ENCODE measurements at regions not wholly inside any gene's neighbourhood (a gene's known extent, or its start where the extent isn't known, plus 50 kb on each side); places are given as distances from the start of the nearest gene placed in this dataset.

DNA sequence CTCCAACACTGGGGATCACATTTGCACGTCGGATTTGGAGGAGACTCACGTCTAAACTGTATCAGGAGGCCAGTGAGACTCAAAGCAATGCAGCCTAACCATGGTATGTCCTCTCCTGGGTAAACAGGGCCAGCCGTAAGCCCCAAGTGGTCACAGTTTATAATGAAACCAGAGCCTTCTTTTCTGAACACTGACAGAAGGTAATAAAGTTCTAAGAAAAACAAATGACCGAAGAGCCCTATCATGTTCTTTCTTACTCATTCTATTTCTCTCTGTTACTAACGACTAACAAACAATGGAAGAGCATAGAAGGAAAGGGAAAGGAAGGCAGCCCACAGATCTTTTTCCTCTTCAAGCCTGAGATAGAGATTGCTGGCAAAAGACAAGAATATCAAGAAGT lies 796.8 kb upstream of the SOX11 start:
- no peak overlapping the region for H3K4me2 ChIP-seq (ENCODE audit: insufficient read depth, low read length, poor library complexity, severe bottlenecking)
- peaks cover 0 to 5% of the 10 kb centered on the region in 2 donors for H3K4me1 ChIP-seq (ENCODE audit: control insufficient read depth in 2 of 2, insufficient read depth in 1 of 2, low read depth in 1 of 2, low read length in 2 of 2)
- H2BK12ac ChIP-seq (ENCODE audit: low read length), result no peak overlapping the region
- no peak overlapping the region for H3K14ac ChIP-seq (ENCODE audit: low read length)
- no peak overlapping the region for H2AFZ ChIP-seq (ENCODE audit: low read length)
- H2BK120ac ChIP-seq (ENCODE audit: low read depth, low read length), result no peak overlapping the region
- H3K27me3 ChIP-seq (ENCODE audit: control insufficient read depth in 3 of 3, insufficient read depth in 3 of 3, low read depth in 1 of 3, low read length in 3 of 3), result no peaks in the 10 kb centered on the region
- no peak overlapping the region for H3K23ac ChIP-seq (ENCODE audit: low read depth, low read length, poor library complexity)
- H2BK15ac ChIP-seq (ENCODE audit: low read length), result no peak overlapping the region
- no peaks in the 10 kb centered on the region for H3K79me1 ChIP-seq (ENCODE audit: low read depth, low read length)
- H2AK5ac ChIP-seq (ENCODE audit: low read depth, low read length), result no peak overlapping the region
- no peak overlapping the region for H3K27ac ChIP-seq (replicated peaks; ENCODE audit: low read length)
- no peaks in the 10 kb centered on the region for H3K36me3 ChIP-seq (replicated peaks in 1 of 2; ENCODE audit: control insufficient read depth in 2 of 2, insufficient read depth in 2 of 2, low read length in 2 of 2)
- H3K4ac ChIP-seq (ENCODE audit: low read length), result no peak overlapping the region
- no peaks in the 10 kb centered on the region for H3K9me3 ChIP-seq (replicated peaks in 1 of 2; ENCODE audit: control insufficient read depth in 2 of 2, insufficient read depth in 1 of 2, low read depth in 1 of 2, low read length in 2 of 2)
- WGBS, 2 donors (ENCODE audit: extremely low coverage in 2 of 2, insufficient read length in 2 of 2, insufficient replicate concordance in 1 of 2), result no CpG with 5 or more reads among the region's 6 CpGs
- no peak overlapping the region for H3K4me3 ChIP-seq (ENCODE audit: low read length in 2 of 2)
- DNase-seq (ENCODE audit: low spot score), result no peak
- no peak overlapping the region for H2BK5ac ChIP-seq (ENCODE audit: low read length)
- H3K9ac ChIP-seq (ENCODE audit: low read depth, low read length, poor library complexity), result no peak overlapping the region
- H4K91ac ChIP-seq (ENCODE audit: low read depth, low read length, poor library complexity), result no peak overlapping the region
- H3K18ac ChIP-seq (ENCODE audit: low read length), result no peak overlapping the region
- no peak overlapping the region for H4K8ac ChIP-seq (ENCODE audit: low read depth, low read length)

DNA sequence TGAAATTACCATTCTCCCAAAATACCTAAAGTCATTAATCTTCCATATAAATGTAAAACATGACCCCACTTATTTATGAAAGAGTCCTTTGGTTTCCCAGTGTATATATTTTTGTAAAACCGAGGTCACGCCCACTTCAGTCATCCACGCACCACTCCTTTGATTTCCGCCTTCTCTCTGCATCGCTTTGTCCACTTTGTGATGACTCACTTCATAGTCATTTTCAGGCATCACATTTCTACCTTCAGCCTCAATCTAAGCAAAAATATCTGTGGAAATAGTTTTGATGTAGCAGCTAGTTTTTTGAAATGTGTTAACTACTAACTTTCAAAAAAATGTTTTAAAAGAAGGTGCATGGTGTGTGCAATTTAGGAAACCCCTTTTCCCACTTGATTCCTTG lies 793.5 kb upstream of the SOX11 start:
- no peak overlapping the region for H3K23ac ChIP-seq (ENCODE audit: low read depth, low read length, poor library complexity)
- no peak overlapping the region for H3K4me3 ChIP-seq (ENCODE audit: low read length in 2 of 2)
- H3K27me3 ChIP-seq (ENCODE audit: control insufficient read depth in 3 of 3, insufficient read depth in 3 of 3, low read depth in 1 of 3, low read length in 3 of 3), result no peaks in the 10 kb centered on the region
- no peak overlapping the region for H4K8ac ChIP-seq (ENCODE audit: low read depth, low read length)
- no peak overlapping the region for H3K18ac ChIP-seq (ENCODE audit: low read length)
- no peak overlapping the region for H2BK5ac ChIP-seq (ENCODE audit: low read length)
- no peaks in the 10 kb centered on the region for H3K9me3 ChIP-seq (replicated peaks in 1 of 2; ENCODE audit: control insufficient read depth in 2 of 2, insufficient read depth in 1 of 2, low read depth in 1 of 2, low read length in 2 of 2)
- H2BK120ac ChIP-seq (ENCODE audit: low read depth, low read length), result no peak overlapping the region
- no peak overlapping the region for H2AK5ac ChIP-seq (ENCODE audit: low read depth, low read length)
- no peak overlapping the region for H3K4me2 ChIP-seq (ENCODE audit: insufficient read depth, low read length, poor library complexity, severe bottlenecking)
- no peaks in the 10 kb centered on the region for H3K36me3 ChIP-seq (replicated peaks in 1 of 2; ENCODE audit: control insufficient read depth in 2 of 2, insufficient read depth in 2 of 2, low read length in 2 of 2)
- WGBS, 2 donors (ENCODE audit: extremely low coverage in 2 of 2, insufficient read length in 2 of 2, insufficient replicate concordance in 1 of 2), result no CpG with 5 or more reads among the region's 5 CpGs
- no peak overlapping the region for H3K14ac ChIP-seq (ENCODE audit: low read length)
- no peak overlapping the region for H2BK15ac ChIP-seq (ENCODE audit: low read length)
- DNase-seq (ENCODE audit: low spot score), result no peak
- H3K4me1 ChIP-seq (ENCODE audit: control insufficient read depth in 2 of 2, insufficient read depth in 1 of 2, low read depth in 1 of 2, low read length in 2 of 2), result peaks cover 0 to 18% of the 10 kb centered on the region in 2 donors
- H4K91ac ChIP-seq (ENCODE audit: low read depth, low read length, poor library complexity), result no peak overlapping the region
- no peak overlapping the region for H2BK12ac ChIP-seq (ENCODE audit: low read length)
- no peak overlapping the region for H2AFZ ChIP-seq (ENCODE audit: low read length)
- H3K79me1 ChIP-seq (ENCODE audit: low read depth, low read length), result no peaks in the 10 kb centered on the region
- no peak overlapping the region for H3K9ac ChIP-seq (ENCODE audit: low read depth, low read length, poor library complexity)
- H3K27ac ChIP-seq (replicated peaks; ENCODE audit: low read length), result no peak overlapping the region
- H3K4ac ChIP-seq (ENCODE audit: low read length), result no peak overlapping the region

DNA sequence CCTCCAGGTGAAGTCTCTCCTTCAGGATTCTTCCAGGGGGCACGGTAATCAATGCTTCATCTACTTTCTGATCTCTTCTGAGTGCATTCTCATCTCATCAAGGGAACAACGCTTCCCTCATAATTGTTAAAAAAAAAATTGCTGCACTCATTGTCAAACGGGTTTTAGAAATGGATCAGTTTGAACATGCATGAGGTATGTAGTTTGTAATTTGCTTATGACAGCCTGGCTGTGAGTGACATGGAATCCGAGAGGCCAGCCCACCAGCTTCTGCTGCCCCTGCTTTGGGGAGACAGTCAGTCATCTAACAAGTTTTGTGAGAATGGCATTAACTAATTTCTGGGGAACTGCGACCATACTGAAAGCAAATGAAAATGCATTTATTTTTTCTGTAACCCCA lies 791.9 kb upstream of the SOX11 start:
- Histone ChIP-seq H3K4me1 (ENCODE audit: control insufficient read depth in 2 of 2, insufficient read depth in 1 of 2, low read depth in 1 of 2, low read length in 2 of 2) (peaks cover 0 to 19% of the 10 kb centered on the region in 2 donors), H2BK120ac (ENCODE audit: low read depth, low read length) (no peak overlapping the region), H3K79me1 (ENCODE audit: low read depth, low read length) (no peaks in the 10 kb centered on the region), H3K9me3 (replicated peaks in 1 of 2; ENCODE audit: control insufficient read depth in 2 of 2, insufficient read depth in 1 of 2, low read depth in 1 of 2, low read length in 2 of 2) (no peaks in the 10 kb centered on the region), H3K18ac (ENCODE audit: low read length) (no peak overlapping the region), H3K27ac (replicated peaks; ENCODE audit: low read length) (peak overlapping the region; percentile 90), H2BK5ac (ENCODE audit: low read length) (no peak overlapping the region), H3K4me3 (ENCODE audit: low read length in 2 of 2) (no peak overlapping the region), H2AK5ac (ENCODE audit: low read depth, low read length) (peak overlapping the region; percentile 16), H3K4ac (ENCODE audit: low read length) (no peak overlapping the region), H3K9ac (ENCODE audit: low read depth, low read length, poor library complexity) (no peak overlapping the region), H3K14ac (ENCODE audit: low read length) (no peak overlapping the region), H4K91ac (ENCODE audit: low read depth, low read length, poor library complexity) (no peak overlapping the region), H2AFZ (ENCODE audit: low read length) (no peak overlapping the region), H3K27me3 (ENCODE audit: control insufficient read depth in 3 of 3, insufficient read depth in 3 of 3, low read depth in 1 of 3, low read length in 3 of 3) (no peaks in the 10 kb centered on the region), H3K36me3 (replicated peaks in 1 of 2; ENCODE audit: control insufficient read depth in 2 of 2, insufficient read depth in 2 of 2, low read length in 2 of 2) (no peaks in the 10 kb centered on the region), H3K23ac (ENCODE audit: low read depth, low read length, poor library complexity) (no peak overlapping the region), H3K4me2 (ENCODE audit: insufficient read depth, low read length, poor library complexity, severe bottlenecking) (no peak overlapping the region), H2BK15ac (ENCODE audit: low read length) (no peak overlapping the region), H4K8ac (ENCODE audit: low read depth, low read length) (no peak overlapping the region), H2BK12ac (ENCODE audit: low read length) (no peak overlapping the region)
- DNase-seq (ENCODE audit: low spot score), result no peak
- no CpG with 5 or more reads among the region's 5 CpGs for WGBS, 2 donors (ENCODE audit: extremely low coverage in 2 of 2, insufficient read length in 2 of 2, insufficient replicate concordance in 1 of 2)

DNA sequence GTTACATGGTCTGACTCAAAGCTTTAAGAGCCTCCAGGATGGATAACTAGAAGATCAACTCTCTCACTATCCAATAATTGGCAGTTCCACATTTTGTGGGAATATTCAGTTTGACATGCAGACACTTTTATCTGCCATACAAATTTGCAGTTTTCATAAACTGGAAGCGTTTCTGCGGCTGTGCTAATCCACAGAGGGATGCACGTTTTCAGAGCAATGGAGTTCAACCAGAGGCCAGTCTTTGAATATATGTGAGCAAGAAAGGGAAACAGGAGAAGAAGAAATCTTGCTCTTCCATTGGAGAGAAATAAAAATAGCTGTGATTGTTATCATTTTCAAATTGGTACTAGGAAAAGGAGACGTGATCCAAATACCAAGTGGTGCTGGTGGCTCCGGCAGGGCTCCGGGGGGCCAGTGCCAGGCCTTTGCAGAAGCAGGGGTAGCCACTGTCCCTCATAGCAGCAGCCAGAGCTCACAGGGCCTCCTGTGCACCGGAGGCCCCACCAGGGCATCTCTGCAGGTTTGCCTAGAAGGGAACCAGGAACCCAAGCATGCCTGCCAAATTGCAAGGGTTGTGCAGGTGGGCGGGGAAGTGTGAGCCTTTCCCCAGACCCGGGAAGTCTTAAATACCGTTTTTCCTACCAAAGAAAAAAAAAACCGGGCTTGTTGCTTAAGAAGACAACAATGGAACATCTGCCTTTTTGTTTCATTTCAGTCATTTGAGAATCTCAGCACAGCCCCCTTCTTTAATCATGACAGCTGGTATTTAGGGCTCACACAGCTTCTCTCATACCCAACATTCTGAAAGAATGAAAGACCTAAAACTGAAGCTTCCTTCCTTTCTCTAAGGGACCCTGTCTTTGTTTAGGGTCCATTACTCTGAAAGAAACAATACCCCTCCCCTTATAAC lies 791.1 kb upstream of the SOX11 start:
- Histone ChIP-seq H3K18ac (ENCODE audit: low read length) (peak overlapping the region; percentile 76), H3K23ac (ENCODE audit: low read depth, low read length, poor library complexity) (no peak overlapping the region), H2AK5ac (ENCODE audit: low read depth, low read length) (no peak overlapping the region), H3K4ac (ENCODE audit: low read length) (no peak overlapping the region), H3K9me3 (replicated peaks in 1 of 2; ENCODE audit: control insufficient read depth in 2 of 2, insufficient read depth in 1 of 2, low read depth in 1 of 2, low read length in 2 of 2) (no peaks in the 10 kb centered on the region), H2BK15ac (ENCODE audit: low read length) (peak overlapping the region; percentile 64), H3K4me3 (ENCODE audit: low read length in 2 of 2) (no peak overlapping the region), H3K4me2 (ENCODE audit: insufficient read depth, low read length, poor library complexity, severe bottlenecking) (peak overlapping the region; percentile 12), H2BK12ac (ENCODE audit: low read length) (peak overlapping the region; percentile 4), H3K36me3 (replicated peaks in 1 of 2; ENCODE audit: control insufficient read depth in 2 of 2, insufficient read depth in 2 of 2, low read length in 2 of 2) (no peaks in the 10 kb centered on the region), H3K9ac (ENCODE audit: low read depth, low read length, poor library complexity) (no peak overlapping the region), H4K91ac (ENCODE audit: low read depth, low read length, poor library complexity) (no peak overlapping the region), H3K14ac (ENCODE audit: low read length) (no peak overlapping the region), H2AFZ (ENCODE audit: low read length) (peak overlapping the region; percentile 6), H3K27me3 (ENCODE audit: control insufficient read depth in 3 of 3, insufficient read depth in 3 of 3, low read depth in 1 of 3, low read length in 3 of 3) (no peaks in the 10 kb centered on the region), H3K27ac (replicated peaks; ENCODE audit: low read length) (peak overlapping the region; percentile 90), H2BK120ac (ENCODE audit: low read depth, low read length) (no peak overlapping the region), H3K79me1 (ENCODE audit: low read depth, low read length) (no peaks in the 10 kb centered on the region), H2BK5ac (ENCODE audit: low read length) (peak overlapping the region; percentile 78), H4K8ac (ENCODE audit: low read depth, low read length) (no peak overlapping the region), H3K4me1 (ENCODE audit: control insufficient read depth in 2 of 2, insufficient read depth in 1 of 2, low read depth in 1 of 2, low read length in 2 of 2) (peaks cover 0 to 19% of the 10 kb centered on the region in 2 donors)
- peak; percentile 65 for DNase-seq (ENCODE audit: low spot score)
- WGBS, 2 donors (ENCODE audit: extremely low coverage in 2 of 2, insufficient read length in 2 of 2, insufficient replicate concordance in 1 of 2), result no CpG with 5 or more reads among the region's 11 CpGs
